NCI-H226 (cell line): ENCODE measurements at regions not wholly inside any gene's neighbourhood (a gene's known extent, or its start where the extent isn't known, plus 50 kb on each side); places are given as distances from the start of the nearest gene placed in this dataset.

Source experiments
- DNase-seq: peaks from one replicate; pipeline ENCODE4 v3.0.0-alpha.2; 2015

DNA sequence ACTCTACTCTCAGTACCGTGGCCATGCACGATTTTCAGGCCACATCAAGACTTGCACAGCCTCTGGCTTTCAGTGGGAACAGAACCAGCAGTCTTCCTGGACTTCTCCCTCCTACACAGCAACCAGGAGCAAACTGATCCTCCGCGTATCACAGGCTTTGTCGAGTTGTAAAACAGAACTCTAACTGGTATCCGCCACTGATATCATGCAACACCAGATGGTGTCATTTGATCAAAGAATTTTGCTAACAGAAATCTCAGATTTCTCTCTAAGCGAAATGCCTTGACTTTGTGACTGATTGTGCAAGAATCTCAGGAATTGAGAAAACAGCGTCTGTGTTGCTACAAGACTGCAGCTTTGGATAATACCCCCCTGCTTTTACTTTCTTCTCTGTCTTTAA lies 85.7 kb downstream of the COPS8 start:
- peak; percentile 76 for DNase-seq

- DNase-seq: no peak
Observed at GRCh38 chr2:237171881-237172280, 86.2 kb downstream of the COPS8 start.

GRCh38 chr2:237177052-237177451 lies 91.4 kb downstream of the COPS8 start:
- DNase-seq: no peak

GRCh38 chr2:237177986-237178385 lies 92.3 kb downstream of the COPS8 start:
- no peak for DNase-seq

GRCh38 chr2:237178396-237178795 lies 92.7 kb downstream of the COPS8 start:
- DNase-seq: no peak

DNA sequence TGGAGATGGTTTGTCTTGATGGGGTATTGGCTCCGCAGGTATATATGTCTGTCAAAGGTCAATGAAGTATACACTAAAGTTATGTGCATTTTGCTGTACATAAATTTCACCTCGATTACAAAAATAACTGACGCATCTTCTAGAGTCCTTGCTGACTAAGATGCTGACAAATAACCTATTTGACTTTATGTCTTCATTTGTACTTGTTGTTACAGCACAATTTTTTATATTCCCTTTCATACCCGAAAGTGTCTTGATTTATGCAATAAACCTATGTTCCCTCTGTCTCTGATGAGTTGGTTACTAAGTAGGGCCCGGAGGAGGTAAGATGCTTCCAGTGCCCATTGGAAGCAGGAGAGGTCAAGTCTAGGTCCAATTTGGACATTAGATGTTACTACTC lies 93.5 kb downstream of the COPS8 start:
- no peak for DNase-seq

DNA sequence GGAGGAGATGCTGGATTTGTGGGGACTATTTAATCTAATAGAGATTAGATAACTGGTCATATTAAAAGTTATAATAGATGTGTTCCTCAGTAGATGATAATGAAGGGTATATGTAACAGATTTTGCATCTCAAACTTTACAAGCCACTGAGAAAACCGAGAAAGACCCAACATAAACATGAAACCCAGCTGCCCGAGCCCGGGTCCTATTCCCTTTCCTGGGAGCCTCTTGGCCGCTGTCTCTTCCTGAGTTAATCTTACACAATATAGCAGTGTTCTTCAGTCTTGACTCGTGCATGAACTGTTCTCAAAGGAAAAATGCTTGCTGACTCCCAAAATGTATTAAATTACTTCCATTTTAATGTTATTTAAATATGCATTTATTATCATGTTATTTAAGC lies 94.5 kb downstream of the COPS8 start:
- no peak for DNase-seq

- DNase-seq: no peak
Observed at GRCh38 chr2:237180987-237181386, 95.3 kb downstream of the COPS8 start.

- DNase-seq: peak; percentile 78
Observed at GRCh38 chr2:237181844-237182243, 96.2 kb downstream of the COPS8 start.

DNA sequence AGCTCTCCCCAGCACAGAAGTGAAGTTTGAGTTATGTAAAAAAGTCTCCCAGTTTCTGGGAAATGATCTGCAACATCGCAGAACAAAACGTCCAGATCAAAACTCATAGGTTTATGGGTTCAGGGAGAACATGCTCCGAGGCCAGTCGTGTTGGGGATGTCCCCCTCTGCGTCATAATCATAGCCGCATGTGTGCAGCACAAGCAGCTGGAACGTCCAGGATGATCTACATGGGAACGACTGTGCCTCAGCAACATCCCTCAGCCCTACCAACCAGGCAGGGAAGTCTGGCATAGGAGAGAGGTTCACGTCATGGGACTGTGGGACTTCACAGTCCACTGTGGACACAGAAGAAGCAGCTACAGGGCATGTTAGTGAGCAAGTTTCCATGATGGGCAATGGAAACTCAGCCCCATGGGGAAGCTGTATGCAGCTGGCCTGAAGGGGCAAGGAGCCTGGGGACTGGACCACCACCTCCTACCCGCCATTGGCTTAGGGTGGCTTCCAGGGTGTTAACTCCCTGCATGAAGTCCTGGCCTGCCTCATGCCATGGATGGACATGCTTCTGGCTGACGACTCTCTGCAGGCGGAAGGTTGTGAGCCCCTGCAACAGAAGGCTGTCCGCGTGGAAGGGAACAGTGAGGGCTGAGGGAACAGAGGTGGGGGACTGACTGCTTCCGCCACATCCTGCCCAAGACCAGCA lies 96.9 kb downstream of the COPS8 start:
- DNase-seq: no peak

DNA sequence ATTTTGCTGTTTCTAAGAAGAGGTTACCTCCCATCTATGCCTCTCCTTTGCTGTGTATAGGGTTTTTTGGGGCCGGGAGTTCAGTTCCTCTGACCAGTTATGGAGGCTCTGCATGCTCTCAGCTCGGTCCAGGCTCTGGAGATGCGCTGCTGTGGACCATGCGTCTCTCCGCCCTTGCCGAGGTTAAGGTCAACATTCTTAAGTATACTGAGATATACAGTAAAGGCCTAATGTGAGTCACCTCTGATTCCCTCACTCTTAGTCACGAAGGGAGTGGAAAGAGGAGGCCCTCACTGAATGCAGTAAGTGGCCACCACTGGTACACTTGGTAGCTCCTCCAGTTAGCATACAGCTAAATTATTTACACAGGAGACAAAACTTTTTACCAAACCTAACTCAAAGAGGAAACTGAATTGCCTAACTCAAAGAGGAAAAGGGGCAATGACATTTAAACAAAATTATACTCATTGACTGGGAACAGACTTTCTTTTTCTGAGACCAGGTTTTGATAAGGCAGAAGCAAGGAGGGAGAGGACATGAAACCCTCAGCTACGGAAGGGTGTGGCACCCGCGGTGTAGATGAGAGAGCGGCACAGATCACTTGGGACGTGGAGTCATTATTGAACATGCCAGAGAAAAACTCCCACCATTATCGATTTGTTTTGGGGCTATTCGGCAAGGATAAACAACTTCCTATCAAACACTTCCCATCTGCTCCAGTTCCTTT lies 98.7 kb downstream of the COPS8 start:
- peak; percentile 53 for DNase-seq

DNA sequence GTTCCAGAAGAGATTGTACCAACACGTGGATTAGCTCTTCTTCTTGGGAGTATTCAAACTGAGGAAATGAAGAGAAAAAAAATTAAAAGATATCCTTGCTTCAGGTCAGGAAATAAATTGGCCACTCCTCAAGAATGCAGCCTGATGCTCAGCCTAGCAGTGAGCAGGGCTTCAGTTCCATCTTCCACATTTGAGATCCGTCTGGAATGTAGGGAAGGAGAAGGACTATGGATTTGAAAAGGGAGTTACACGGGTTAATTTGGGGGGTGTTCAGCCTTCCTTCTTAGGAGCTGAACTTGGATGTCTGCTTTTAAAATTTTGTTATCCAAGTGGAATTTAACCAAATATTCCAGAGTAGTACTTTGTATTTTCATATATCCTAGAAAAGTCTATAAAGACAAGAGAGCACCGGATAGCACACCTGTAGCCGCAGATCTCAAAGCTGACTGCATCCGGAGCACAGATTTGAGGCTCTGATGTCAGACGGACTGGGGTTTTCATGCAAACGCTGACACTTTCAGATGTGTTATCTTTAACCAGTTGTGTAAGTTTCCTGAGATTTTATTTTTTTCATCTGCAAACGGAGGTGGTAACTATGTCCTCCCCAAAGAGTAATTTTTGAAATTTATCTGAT lies 99.3 kb downstream of the COPS8 start:
- DNase-seq: no peak

GRCh38 chr2:237185553-237185925 lies 99.8 kb downstream of the COPS8 start:
- no peak for DNase-seq

DNA sequence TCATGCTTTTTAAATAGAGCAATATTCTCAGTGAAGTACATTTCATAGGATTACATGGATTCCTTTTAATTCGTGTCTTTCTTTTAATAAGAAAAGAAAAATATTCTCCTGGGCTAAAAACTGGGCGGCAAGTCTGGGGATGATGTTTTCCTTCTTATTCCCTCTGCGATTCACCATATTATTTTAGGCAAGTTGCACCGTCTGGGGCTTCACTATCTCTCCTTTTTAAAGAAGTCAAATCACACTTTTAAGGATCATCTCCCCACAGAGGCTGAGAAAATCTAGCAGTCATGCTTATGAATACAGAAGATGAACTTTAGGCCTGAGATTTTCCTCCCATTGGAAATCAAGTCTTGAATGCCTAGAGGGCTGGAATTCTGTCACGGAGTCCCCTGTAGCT lies 104.1 kb downstream of the COPS8 start:
- DNase-seq: no peak

- DNase-seq: no peak
Observed at GRCh38 chr2:237190966-237191713, 105.5 kb downstream of the COPS8 start.

DNA sequence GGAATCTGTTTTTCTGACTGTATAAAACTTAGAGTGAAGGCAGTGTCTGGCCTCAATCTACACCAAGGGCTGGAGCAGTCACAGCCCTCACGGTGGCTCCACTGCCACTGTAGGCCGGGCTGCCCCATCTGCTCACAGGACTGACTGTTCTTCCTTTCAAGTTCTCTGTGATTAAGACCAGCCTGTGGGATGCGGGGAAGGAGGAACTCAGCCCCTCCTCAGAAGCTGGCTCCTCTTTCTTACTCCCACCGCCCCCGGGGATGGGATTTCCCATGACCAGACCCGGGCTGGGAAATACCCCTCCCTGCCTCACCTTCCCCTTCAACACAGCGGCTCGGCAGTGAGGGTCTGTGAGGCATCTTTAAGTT lies 106.0 kb downstream of the COPS8 start:
- DNase-seq: no peak

- DNase-seq: no peak
Observed at GRCh38 chr2:237192881-237193280, 107.2 kb downstream of the COPS8 start.

DNA sequence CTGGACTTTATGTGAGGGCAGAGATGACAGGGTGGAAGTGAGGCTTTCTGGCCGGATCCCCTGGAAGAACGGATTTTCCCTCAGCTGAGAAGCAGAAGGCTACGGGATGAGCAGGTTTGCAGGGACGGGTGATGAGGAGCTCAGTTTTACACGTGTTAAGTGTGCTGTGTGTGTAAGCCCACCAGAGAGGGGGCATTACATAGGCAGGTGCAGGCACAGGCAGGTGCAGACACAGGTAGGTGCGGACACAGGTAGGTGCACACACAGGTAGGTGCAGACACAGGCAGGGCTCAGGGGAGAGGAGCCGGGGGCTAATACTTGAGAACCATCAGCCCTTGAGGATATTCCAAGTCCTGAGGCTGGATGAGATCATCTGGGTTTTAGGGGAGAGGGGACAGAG lies 107.7 kb downstream of the COPS8 start:
- no peak for DNase-seq

DNA sequence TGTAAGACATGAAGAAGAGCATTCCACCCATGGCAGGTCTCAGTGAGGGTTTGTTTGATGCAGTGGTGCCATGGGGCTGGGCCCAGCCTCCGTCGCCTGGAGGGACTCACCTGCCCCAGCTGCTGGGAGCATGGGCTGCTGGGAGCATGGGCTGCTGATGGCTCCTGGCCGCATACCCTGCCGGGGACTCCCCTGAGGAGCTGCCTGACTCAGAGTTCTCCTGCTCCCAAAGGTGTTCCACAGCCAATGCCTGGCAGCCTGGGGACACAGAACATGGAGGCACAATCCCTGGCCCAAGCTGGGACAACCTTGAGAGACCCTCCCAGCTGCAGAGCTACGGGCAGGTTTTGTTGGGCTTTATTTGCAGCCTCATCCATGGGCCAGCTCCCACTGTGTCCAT lies 108.4 kb downstream of the COPS8 start:
- no peak for DNase-seq

- DNase-seq: no peak
Observed at GRCh38 chr2:237194906-237195305, 109.2 kb downstream of the COPS8 start.

DNA sequence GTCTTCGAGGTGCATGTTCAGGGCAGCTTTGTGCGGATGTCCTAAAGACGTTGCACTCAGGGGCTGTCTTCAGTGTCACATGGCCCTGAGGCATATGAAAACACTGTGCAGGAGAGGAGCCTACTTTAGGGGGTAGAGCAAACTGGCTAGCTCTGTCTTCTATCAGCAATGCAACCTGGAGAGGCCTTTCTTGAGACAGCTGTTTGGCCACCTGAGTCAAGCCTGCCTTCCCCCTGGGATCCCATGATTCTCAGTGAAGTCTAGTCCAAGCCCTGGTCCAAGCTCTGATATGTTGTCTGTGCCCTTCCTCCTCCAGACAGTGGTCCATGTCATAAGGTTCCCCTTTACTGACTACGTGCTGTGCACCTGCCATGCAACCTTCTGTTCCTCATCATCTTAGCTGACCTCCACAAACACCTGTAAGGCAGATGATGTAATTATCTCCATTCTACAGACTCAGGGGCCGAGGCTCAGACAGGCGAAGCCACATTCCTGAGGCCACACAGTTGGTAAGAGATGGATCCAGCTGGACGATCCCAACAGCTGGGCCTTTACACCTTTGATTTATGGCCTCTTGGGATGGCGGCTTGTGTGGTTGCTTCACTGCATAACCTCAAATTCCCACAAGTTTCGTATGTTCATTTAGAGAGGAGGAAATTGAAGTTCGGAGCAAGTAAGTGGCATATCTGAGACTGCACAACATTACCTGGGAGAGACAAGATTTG lies 109.9 kb downstream of the COPS8 start:
- no peak for DNase-seq

- no peak for DNase-seq
Observed at GRCh38 chr2:237196409-237196808, 110.7 kb downstream of the COPS8 start.
